ENCODE measurements at regions not wholly inside any gene's neighbourhood (a gene's known extent, or its start where the extent isn't known, plus 50 kb on each side); places are given as distances from the start of the nearest gene placed in this dataset.

DNA sequence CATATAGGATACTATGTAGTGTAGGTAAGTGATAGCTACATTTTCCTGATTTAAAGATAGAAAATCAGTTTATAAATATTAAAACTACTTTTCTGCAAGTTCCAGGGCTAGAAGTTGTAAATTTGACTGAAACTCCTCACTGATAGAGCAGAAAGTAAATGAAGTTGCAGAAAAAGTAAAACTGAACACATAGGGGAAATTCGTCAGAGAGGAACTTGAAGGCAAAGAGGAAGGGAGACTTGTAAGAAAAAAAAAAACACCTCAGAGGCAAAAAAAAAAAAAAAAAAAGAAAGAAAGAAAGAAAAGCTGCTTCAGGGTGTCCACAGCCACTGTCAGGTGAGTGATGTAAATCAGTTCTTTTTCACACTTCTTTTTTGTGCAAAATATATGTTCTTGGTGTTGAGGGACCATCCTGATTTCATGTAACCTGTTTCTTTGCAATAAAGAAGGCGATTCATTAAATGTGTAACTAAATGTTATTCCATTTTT is 336.2 kb upstream of the ZNF462 start:
- Histone ChIP-seq H3K23ac (ENCODE audit: insufficient read length, low read depth, low read length) (no peak overlapping the region), H3K9me3 (ENCODE audit: control insufficient read depth, low read depth, low read length) (no peaks in the 10 kb centered on the region), H3K4me2 (ENCODE audit: insufficient read depth, insufficient read length, low read length) (no peak overlapping the region), H3K27me3 (ENCODE audit: insufficient read depth, low read length) (no peaks in the 10 kb centered on the region), H2BK120ac (ENCODE audit: low read depth, low read length, poor library complexity, severe bottlenecking) (no peak overlapping the region), H4K8ac (replicated peaks; ENCODE audit: insufficient read length, low read depth, low read length) (no peak overlapping the region), H3K9ac (ENCODE audit: extremely low read depth, insufficient read length, low read length) (no peak overlapping the region), H3K56ac (ENCODE audit: insufficient read length, low read depth, low read length) (no peak overlapping the region), H4K5ac (ENCODE audit: insufficient read length, low read depth, low read length) (no peak overlapping the region), H3K14ac (ENCODE audit: insufficient read depth, low read length) (no peak overlapping the region), H3T11ph (ENCODE audit: low read length) (no peak overlapping the region), H3K4me1 (ENCODE audit: insufficient read depth, low read length) (no peaks in the 10 kb centered on the region), H2BK5ac (ENCODE audit: insufficient read length, low read length) (no peak overlapping the region), H4K91ac (ENCODE audit: insufficient read length, low read depth, low read length) (no peak overlapping the region), H2AK5ac (ENCODE audit: insufficient read length, low read length) (no peak overlapping the region), H3K79me1 (ENCODE audit: insufficient read depth, low read depth, low read length, poor library complexity, severe bottlenecking) (no peaks in the 10 kb centered on the region), H4K20me1 (ENCODE audit: control insufficient read depth, insufficient read depth, insufficient read length) (no peaks in the 10 kb centered on the region), H3K18ac (ENCODE audit: insufficient read length, low read depth, low read length) (no peak overlapping the region), H3K23me2 (ENCODE audit: insufficient read length, low read depth, low read length, poor library complexity, severe bottlenecking) (no peaks in the 10 kb centered on the region), H2BK12ac (ENCODE audit: insufficient read length, low read depth, low read length) (no peak overlapping the region), H3K4ac (ENCODE audit: low read depth, low read length) (no peak overlapping the region), H3K27ac (ENCODE audit: insufficient read length, low read depth, low read length) (no peak overlapping the region), H3K79me2 (ENCODE audit: insufficient read depth, low read length) (no peaks in the 10 kb centered on the region), H2AFZ (ENCODE audit: low read length) (no peak overlapping the region), H2BK20ac (ENCODE audit: low read depth, low read length, poor library complexity, severe bottlenecking) (no peak overlapping the region), H2BK15ac (ENCODE audit: low read depth, low read length) (no peak overlapping the region)
- no peaks in the 10 kb centered on the region for H3K9me3 Mint-ChIP-seq
- no peak for TF ChIP-seq CTCF (conservative IDR thresholded peaks at IDR 0.05)
- no peaks in the 10 kb centered on the region for H3K36me3 Mint-ChIP-seq (ENCODE audit: insufficient read depth in 1 of 3, low read depth in 3 of 3)
- H3K27me3 Mint-ChIP-seq (ENCODE audit: low read depth) = no peaks in the 10 kb centered on the region
- H3K4me3 Mint-ChIP-seq = no peak overlapping the region
- no peak for DNase-seq
- no peak overlapping the region for H3K27ac Mint-ChIP-seq
- WGBS (ENCODE audit: extremely low coverage, insufficient read length, low lambda C conversion rate) = no CpG with 5 or more reads among the region's 2 CpGs
- H3K4me1 Mint-ChIP-seq = peaks cover 0 to 2% of the 10 kb centered on the region in 2 experiments; a peak in 1 of 4 replicates

Measured in H9 (cell line).